Activated CD4-positive, alpha-beta T cell treated with anti-CD3 and anti-CD28 coated beads for 36 hours (primary cell): ENCODE measurements at regions not wholly inside any gene's neighbourhood (a gene's known extent, or its start where the extent isn't known, plus 50 kb on each side); places are given as distances from the start of the nearest gene placed in this dataset.

Experiments used
- ATAC-seq: fragments of 200-7000 bp; cut with Tn5 transposase; one replicate; pipeline ENCODE4 v1.10.0; 2021; ENCODE audit warnings: mild to moderate bottlenecking, moderate library complexity
- CTCF ChIA-PET: fragments of 350-600 bp; sonication (Branson Sonifier 250); formaldehyde crosslinking; loops from one replicate; lab custom pipeline; 2021; ENCODE audit warnings: antibody characterized with exemption; lab: Charles Lee
- POLR2A ChIA-PET: fragments of 350-600 bp; sonication (Branson Sonifier 250); formaldehyde crosslinking; loops from one replicate; lab custom pipeline; 2021; ENCODE audit warnings: antibody characterized with exemption, inconsistent platforms; lab: Charles Lee
- DNase-seq: peaks from one replicate; pipeline ENCODE4 v3.0.0-alpha.2; 2020
- H3K27ac Mint-ChIP-seq: one replicate; pipeline ENCODE4 v1.8.0; 2021; ENCODE audit warnings: mixed read lengths
- H3K27me3 Mint-ChIP-seq: one replicate; pipeline ENCODE4 v1.8.0; 2021; ENCODE audit warnings: mixed read lengths
- H3K36me3 Mint-ChIP-seq: one replicate; pipeline ENCODE4 v1.8.0; 2021; ENCODE audit warnings: low read depth, mixed read lengths
- H3K4me1 Mint-ChIP-seq: one replicate; pipeline ENCODE4 v1.8.0; 2021; ENCODE audit warnings: mixed read lengths
- H3K4me3 Mint-ChIP-seq: one replicate; pipeline ENCODE4 v1.8.0; 2021; ENCODE audit warnings: mild to moderate bottlenecking, moderate library complexity, mixed read lengths
- H3K9me3 Mint-ChIP-seq: one replicate; pipeline ENCODE4 v1.8.0; 2021; ENCODE audit warnings: low read depth, mixed read lengths
- intact Hi-C, 2 experiments: fragments of 100-400 bp; cut with DNase I in 1 of 2; cut with micrococcal nuclease in 1 of 2; formaldehyde crosslinking; loops; one replicate each; pipeline versions ENCODE4 v1.14.2 to v1.15.1; 2022 to 2024; cut with DNase I, micrococcal nuclease

DNA sequence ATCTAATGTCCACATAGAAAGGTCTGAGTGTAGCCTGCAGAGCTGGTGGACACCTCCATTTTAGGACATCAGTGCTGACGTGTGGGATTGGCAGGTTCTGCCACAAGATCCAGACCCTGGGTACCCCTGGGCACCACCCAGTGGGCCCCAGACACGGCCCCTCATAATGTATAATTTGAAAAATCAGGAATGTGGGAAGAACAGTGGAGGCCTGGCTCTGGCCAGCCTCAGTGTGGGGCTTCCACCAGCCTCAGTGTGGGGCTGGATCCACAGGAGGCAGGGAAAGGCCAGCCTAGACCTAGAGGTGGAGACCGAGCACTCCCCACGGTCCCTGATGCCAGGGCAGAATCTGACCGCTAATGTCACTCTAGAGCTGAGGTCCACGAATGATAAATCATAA is 150.7 kb upstream of the SOX1 start:
- intact Hi-C loops, result no loop called here
- ATAC-seq (no peak), DNase-seq (no peak)
- Mint-ChIP-seq H3K9me3 (no peaks in the 10 kb centered on the region), H3K36me3 (no peaks in the 10 kb centered on the region), H3K4me1 (no peaks in the 10 kb centered on the region), H3K4me3 (no peak overlapping the region), H3K27ac (no peak overlapping the region), H3K27me3 (peaks cover 4% of the 10 kb centered on the region)
- POLR2A ChIA-PET, result no interaction called here
- CTCF ChIA-PET, result no interaction called here

DNA sequence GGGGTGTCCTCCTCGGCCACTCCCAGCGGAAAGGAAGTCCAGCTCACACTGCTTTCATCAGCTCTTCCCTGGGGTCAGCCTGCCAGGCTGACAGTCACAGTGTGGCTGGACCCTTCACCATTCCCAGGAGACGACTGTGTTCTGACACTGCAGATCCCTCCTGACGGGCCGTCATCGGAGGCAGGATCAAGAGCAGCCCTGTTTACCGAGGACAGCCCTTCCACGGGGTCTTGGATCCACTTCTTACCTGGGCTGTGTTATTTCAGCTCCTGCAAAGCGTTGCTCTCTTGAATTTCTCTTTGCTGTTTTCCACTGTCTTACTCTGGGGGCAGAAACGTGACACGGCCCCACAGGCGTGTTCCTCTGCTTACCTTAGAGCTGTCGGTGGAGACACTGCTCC is 149.9 kb upstream of the SOX1 start:
- ATAC-seq (no peak), DNase-seq (no peak)
- peaks cover 4% of the 10 kb centered on the region for H3K27me3 Mint-ChIP-seq
- intact Hi-C loops, result no loop called here
- H3K36me3 Mint-ChIP-seq, result no peaks in the 10 kb centered on the region
- H3K4me3 Mint-ChIP-seq, result no peak overlapping the region
- ChIA-PET CTCF (no interaction called here), POLR2A (no interaction called here)
- H3K9me3 Mint-ChIP-seq, result no peaks in the 10 kb centered on the region
- no peak overlapping the region for H3K27ac Mint-ChIP-seq
- H3K4me1 Mint-ChIP-seq, result no peaks in the 10 kb centered on the region

DNA sequence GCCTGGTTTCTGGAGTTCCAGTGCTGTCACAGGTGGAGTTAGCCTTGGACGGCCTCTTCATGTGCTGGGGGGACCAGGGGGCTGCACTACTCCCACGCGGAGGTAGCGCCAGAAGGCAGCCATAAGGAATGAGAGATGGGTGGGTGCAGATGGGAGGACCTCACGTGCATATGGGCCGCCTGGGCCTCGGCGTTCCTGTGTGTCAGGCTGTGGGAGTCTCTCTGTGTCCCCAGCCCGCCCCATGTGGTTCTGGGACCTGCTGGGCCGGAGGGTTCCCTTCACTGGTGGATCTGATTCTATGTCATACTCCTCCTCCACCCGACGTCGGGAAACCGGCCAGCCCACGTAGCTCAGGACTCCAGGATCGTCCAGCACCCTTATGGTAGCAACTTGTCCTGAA is 149.0 kb upstream of the SOX1 start:
- Mint-ChIP-seq H3K9me3 (no peaks in the 10 kb centered on the region), H3K4me3 (no peak overlapping the region), H3K36me3 (no peaks in the 10 kb centered on the region), H3K27me3 (peaks cover 4% of the 10 kb centered on the region), H3K27ac (no peak overlapping the region), H3K4me1 (no peaks in the 10 kb centered on the region)
- DNase-seq (no peak), ATAC-seq (no peak)
- POLR2A ChIA-PET, result no interaction called here
- CTCF ChIA-PET, result no interaction called here
- intact Hi-C loops, result no loop called here

DNA sequence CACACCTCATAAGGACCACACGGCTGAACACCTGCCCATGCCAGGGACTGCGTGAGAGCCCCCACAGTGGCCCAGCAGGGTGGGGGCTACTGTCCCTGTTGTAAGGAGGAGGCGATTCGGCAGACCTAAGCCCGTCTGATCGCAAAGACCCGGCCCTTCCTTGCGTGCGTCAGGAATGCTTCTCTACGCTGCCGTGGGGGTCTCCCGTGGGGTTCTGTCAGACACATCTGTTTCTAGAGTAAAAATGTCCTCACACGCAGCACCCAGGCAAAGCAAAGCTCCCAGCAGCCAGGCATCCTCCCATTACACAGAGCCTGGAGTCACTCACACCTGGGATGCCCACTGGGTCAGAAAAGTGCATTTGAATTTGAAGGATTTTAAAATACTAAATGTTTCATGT is 147.7 kb upstream of the SOX1 start:
- ATAC-seq (no peak), DNase-seq (no peak)
- intact Hi-C loops, result no loop called here
- ChIA-PET POLR2A (no interaction called here), CTCF (no interaction called here)
- Mint-ChIP-seq H3K9me3 (no peaks in the 10 kb centered on the region), H3K27me3 (peaks cover 4% of the 10 kb centered on the region), H3K36me3 (no peaks in the 10 kb centered on the region), H3K4me1 (no peaks in the 10 kb centered on the region), H3K4me3 (no peak overlapping the region), H3K27ac (no peak overlapping the region)

DNA sequence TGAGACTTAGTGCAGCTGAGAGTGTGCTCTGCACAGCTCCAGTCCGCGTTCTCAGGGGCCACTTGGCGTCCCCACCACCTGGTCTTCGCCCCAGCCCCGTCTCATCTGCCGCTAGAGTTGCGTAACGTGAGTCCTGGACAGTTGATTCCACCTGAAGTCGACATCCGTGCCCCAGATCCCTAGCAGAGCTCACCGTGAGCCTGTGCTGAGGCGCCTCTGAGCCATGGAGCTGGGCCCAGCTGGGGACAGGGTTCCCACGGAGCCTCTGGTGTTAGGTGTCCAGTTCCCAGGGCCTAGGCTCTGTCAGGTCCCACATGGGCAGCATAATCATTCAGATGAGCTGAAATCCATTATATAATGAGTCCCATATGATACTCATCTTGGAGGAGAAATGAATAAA is 147.1 kb upstream of the SOX1 start:
- ATAC-seq (no peak), DNase-seq (no peak)
- Mint-ChIP-seq H3K27me3 (peaks cover 4% of the 10 kb centered on the region), H3K9me3 (no peaks in the 10 kb centered on the region), H3K4me1 (no peaks in the 10 kb centered on the region), H3K36me3 (no peaks in the 10 kb centered on the region), H3K27ac (no peak overlapping the region), H3K4me3 (no peak overlapping the region)
- intact Hi-C loops, result no loop called here
- CTCF ChIA-PET, result no interaction called here
- POLR2A ChIA-PET, result no interaction called here

DNA sequence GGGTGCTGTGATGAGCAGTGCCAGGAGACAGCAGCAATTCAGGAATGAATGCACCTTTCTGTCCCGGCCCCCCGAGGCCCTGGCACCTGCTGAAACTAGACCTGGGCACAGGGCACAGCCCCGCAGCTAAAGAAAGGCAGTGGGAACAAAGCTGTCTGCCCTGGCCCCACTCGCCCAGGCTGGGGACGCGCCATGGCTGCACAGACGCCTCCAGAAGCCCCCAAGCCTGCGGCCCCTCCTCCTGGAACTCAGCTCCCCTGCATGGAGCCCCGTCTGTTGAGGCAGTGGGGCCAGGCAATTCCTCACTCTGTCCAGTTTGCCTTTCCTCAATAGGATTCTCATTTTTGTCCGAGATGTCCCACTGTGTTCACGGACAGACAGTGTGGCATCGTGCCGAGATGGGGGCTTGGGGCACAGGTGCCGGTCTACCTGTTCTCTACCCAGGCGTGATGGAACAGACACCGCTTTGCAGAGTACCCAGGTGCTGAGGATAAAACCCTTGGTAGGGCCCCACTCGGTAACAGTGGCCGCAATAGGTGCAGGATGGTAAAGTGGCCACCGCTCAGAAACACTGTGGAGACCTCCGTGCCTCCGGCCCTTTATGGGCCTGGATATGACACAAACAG is 146.5 kb upstream of the SOX1 start:
- no peak for ATAC-seq
- Mint-ChIP-seq H3K9me3 (no peaks in the 10 kb centered on the region), H3K4me1 (no peaks in the 10 kb centered on the region), H3K36me3 (no peaks in the 10 kb centered on the region), H3K4me3 (no peak overlapping the region), H3K27ac (no peak overlapping the region), H3K27me3 (peaks cover 4% of the 10 kb centered on the region)
- no peak for DNase-seq
- intact Hi-C loops, result no loop called here
- ChIA-PET CTCF (no interaction called here), POLR2A (no interaction called here)

DNA sequence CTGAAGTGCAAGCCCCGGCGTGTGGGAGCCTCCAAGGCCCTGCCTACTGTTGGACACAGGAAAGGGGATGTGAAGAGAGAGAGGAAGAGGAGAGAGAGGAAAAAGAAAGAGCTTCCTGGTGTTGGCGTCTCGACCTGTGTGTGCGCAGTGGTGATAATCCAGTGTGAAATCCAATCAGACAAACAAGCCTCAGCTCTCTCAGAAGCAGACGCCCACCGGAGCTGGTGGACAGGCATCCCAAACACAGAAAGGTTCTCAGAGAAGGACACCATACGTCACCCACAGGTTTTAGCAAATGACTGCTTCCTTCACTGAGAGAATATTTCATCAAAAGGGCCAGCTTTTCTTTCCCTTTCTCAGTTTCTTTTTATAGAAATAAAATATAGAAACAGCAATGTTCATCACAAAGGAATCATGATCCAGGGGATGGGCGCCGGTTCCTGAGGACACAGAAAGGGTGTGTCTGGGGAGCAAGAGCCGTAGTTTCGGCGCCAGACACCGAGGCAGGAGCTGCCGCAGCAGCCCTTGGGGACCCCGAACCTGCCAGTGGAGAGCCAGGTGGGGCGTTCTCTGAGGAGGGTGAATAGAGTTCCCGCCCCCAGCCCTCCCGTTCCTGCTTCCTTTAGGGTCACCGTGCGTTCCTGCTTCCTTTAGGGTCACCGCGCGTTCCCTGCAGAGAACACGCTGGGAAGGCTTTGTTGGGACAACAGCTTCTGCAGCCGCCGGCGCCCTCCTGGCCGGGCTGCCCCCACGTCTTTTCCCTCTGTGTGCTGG is 145.8 kb upstream of the SOX1 start:
- ATAC-seq (no peak), DNase-seq (no peak)
- intact Hi-C loops, result no loop called here
- no peaks in the 10 kb centered on the region for H3K36me3 Mint-ChIP-seq
- H3K9me3 Mint-ChIP-seq, result no peaks in the 10 kb centered on the region
- no peaks in the 10 kb centered on the region for H3K4me1 Mint-ChIP-seq
- CTCF ChIA-PET, result no interaction called here
- no peak overlapping the region for H3K4me3 Mint-ChIP-seq
- H3K27me3 Mint-ChIP-seq, result peaks cover 2% of the 10 kb centered on the region
- POLR2A ChIA-PET, result no interaction called here
- H3K27ac Mint-ChIP-seq, result no peak overlapping the region

DNA sequence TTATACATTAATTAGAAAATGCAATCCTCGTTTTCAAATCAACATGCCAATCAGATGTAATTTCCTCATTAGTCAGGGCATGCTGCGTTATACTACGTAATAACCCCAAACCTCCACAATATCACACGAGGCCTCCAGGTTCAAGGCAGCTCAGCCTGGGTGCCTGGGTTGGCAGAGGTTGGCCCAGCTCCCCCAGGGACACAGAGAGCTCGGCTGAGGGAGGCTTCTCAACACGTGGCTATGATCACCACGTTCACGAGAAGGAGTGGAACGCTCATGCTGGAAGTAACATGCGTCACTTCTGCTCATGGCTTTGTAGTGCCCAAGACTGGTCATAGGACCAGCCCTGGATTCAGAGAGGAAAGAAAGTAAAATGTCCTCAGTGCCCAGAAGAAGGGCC is 144.9 kb upstream of the SOX1 start:
- Mint-ChIP-seq H3K9me3 (no peaks in the 10 kb centered on the region), H3K27me3 (peaks cover 7% of the 10 kb centered on the region), H3K4me1 (no peaks in the 10 kb centered on the region), H3K4me3 (no peak overlapping the region), H3K27ac (no peak overlapping the region), H3K36me3 (no peaks in the 10 kb centered on the region)
- intact Hi-C loops, result no loop called here
- no peak for DNase-seq
- no peak for ATAC-seq
- CTCF ChIA-PET, result interaction anchor here (0.6 kb wide), 1 partner anchor 352 kb away, joined by 3 read pairs; no protein-coding TSS in a partner anchor
- POLR2A ChIA-PET, result no interaction called here

DNA sequence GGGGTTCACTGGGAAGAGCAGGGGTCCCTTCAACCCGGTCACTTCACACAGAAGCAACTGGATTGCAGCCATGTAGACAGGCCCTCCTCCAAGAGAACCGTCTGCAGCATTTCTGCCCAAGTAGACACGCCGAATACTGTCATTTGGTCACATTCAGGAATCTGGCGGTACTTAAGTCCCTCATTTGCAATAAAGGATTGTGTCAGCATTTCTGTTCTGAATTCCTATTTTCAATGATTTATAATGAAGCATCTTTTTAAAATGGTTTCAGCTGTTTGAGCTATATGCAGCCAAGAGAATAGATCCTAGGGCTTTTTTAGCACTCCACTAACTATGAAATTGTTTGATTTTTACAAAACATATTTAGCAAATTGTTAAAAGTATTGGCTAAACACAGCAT is 143.5 kb upstream of the SOX1 start:
- CTCF ChIA-PET, result no interaction called here
- intact Hi-C loops, result no loop called here
- peaks cover 5% of the 10 kb centered on the region for H3K27me3 Mint-ChIP-seq
- POLR2A ChIA-PET, result no interaction called here
- no peak overlapping the region for H3K4me3 Mint-ChIP-seq
- DNase-seq (no peak), ATAC-seq (no peak)
- H3K27ac Mint-ChIP-seq, result no peak overlapping the region
- no peaks in the 10 kb centered on the region for H3K9me3 Mint-ChIP-seq
- H3K4me1 Mint-ChIP-seq, result no peaks in the 10 kb centered on the region
- no peaks in the 10 kb centered on the region for H3K36me3 Mint-ChIP-seq

DNA sequence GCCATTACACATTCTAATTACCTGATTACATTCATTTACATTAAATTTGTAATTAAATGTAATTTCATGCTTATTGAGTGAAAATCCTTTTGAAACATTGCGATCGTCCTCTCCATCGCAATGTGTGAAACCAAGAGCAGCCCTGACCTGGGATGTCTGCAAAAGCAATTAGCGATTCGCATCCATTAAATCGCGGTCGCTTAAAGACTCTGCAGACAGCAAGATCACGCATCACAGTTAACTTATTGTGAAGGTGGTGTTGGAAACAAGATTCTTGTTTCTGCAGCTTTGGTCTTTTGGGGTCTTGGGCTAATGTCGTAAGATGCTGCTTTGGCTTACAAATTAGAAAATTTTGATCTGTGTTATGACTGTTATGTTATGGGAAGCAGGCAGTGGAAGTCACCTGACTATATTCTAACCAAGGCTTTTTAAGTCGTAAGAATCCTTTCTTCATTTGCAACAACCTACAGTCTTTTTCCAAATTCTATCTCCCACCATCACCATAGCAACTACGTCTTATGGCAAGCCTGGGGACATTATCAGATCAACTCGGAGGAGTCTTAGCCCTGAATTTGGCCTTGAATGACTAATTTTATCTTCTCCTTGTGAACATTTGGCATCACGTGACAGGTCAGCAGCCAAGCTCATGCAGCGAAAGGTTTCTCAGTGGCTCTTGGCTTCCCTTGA is 142.8 kb upstream of the SOX1 start:
- Mint-ChIP-seq H3K4me3 (no peak overlapping the region), H3K27ac (no peak overlapping the region), H3K4me1 (no peaks in the 10 kb centered on the region), H3K9me3 (no peaks in the 10 kb centered on the region), H3K27me3 (peaks cover 5% of the 10 kb centered on the region), H3K36me3 (no peaks in the 10 kb centered on the region)
- ChIA-PET CTCF (no interaction called here), POLR2A (no interaction called here)
- intact Hi-C loops, result no loop called here
- DNase-seq (no peak), ATAC-seq (no peak)

DNA sequence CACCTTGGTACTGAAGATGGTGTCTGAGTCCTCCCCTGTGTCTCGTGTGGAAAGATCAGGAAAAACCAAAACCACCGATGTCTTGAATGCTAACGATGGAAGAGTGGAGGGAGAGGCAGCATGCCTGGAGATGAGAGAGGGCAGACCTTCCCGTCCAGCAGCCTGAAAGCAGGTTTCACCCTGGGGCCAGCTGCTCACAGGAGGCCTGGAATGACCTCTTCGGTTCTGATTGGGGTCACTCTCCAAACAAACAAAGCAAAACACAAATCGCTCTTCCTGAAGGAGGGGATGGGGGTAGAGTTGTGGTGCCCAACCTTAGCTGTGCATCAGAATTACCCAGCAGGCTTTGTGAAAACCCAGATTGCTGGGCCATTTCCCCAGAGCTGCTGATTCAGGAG is 142.3 kb upstream of the SOX1 start:
- ChIA-PET POLR2A (no interaction called here), CTCF (no interaction called here)
- ATAC-seq, result no peak
- DNase-seq, result no peak
- Mint-ChIP-seq H3K36me3 (no peaks in the 10 kb centered on the region), H3K27ac (no peak overlapping the region), H3K9me3 (no peaks in the 10 kb centered on the region), H3K4me1 (no peaks in the 10 kb centered on the region), H3K4me3 (no peak overlapping the region), H3K27me3 (peaks cover 5% of the 10 kb centered on the region)
- intact Hi-C loops, result no loop called here
